SK-N-SH treated with all-trans-retinoic acid at 6 μM for 48 hours (cell line): ENCODE measurements at regions not wholly inside any gene's neighbourhood (a gene's known extent, or its start where the extent isn't known, plus 50 kb on each side); places are given as distances from the start of the nearest gene placed in this dataset.
A peak's percentile ranks its signal among the peaks of the same experiment; 100 is the strongest.

Experiments used
- ATAC-seq: fragments of 200-7000 bp; cut with Tn5 transposase; 3 replicates; pipeline ENCODE4 v1.9.1; 2020; ENCODE audit warnings: mild to moderate bottlenecking, moderate library complexity
- BACH2 ChIP-seq: fragments of 250-450 bp; sonication (Bioruptor Pico); IDR thresholded peaks from 2 replicates; pipeline ENCODE4 v1.9.0; 2021; ENCODE audit warnings: mild to moderate bottlenecking, borderline replicate concordance
- CSRNP3 ChIP-seq: fragments of 250-450 bp; sonication (Bioruptor Pico); IDR thresholded peaks from 2 replicates; pipeline ENCODE4 v1.5.1; 2021; ENCODE audit warnings: mild to moderate bottlenecking, moderate library complexity
- ESRRG ChIP-seq: fragments of 250-450 bp; sonication (Bioruptor Pico); IDR thresholded peaks from 2 replicates; pipeline ENCODE4 v1.6.1; 2021; ENCODE audit warnings: mild to moderate bottlenecking
- GLIS3 ChIP-seq: fragments of 250-450 bp; sonication (Bioruptor Pico); IDR thresholded peaks from 2 replicates; pipeline ENCODE4 v1.5.0; 2020; ENCODE audit warnings: mild to moderate bottlenecking, moderate library complexity
- OSR1 ChIP-seq: fragments of 250-450 bp; sonication (Bioruptor Pico); IDR thresholded peaks from 2 replicates; pipeline ENCODE4 v1.8.0; 2022; ENCODE audit warnings: moderate library complexity, mild to moderate bottlenecking, inconsistent platforms
- PPARA ChIP-seq: fragments of 250-450 bp; sonication (Bioruptor Pico); IDR thresholded peaks from 2 replicates; pipeline ENCODE4 v1.5.0; 2020; ENCODE audit warnings: mild to moderate bottlenecking, borderline replicate concordance
- RARB ChIP-seq: fragments of 250-450 bp; sonication (Bioruptor Pico); IDR thresholded peaks from 2 replicates; pipeline ENCODE4 v1.8.0; 2021; ENCODE audit warnings: mild to moderate bottlenecking, moderate library complexity
- SNAI2 ChIP-seq: fragments of 250-450 bp; sonication (Bioruptor Pico); IDR thresholded peaks from 2 replicates; pipeline ENCODE4 v1.5.0; 2020; ENCODE audit warnings: mild to moderate bottlenecking, moderate library complexity
- TCF4 ChIP-seq: fragments of 250-450 bp; sonication (Bioruptor Pico); IDR thresholded peaks from 2 replicates; pipeline ENCODE4 v1.8.0; 2021; ENCODE audit warnings: mild to moderate bottlenecking, moderate library complexity, borderline replicate concordance
- TOX ChIP-seq: fragments of 250-450 bp; sonication (Bioruptor Pico); IDR thresholded peaks from 2 replicates; pipeline ENCODE4 v1.8.0; 2021; ENCODE audit warnings: mild to moderate bottlenecking, moderate library complexity, borderline replicate concordance
- ZC3H10 ChIP-seq: fragments of 250-450 bp; sonication (Bioruptor Pico); IDR thresholded peaks from 2 replicates; pipeline ENCODE4 v1.5.1; 2021; ENCODE audit warnings: mild to moderate bottlenecking, moderate library complexity
- ZFP3 ChIP-seq: fragments of 250-450 bp; sonication (Bioruptor Pico); IDR thresholded peaks from 2 replicates; pipeline ENCODE4 v1.5.0; 2020; ENCODE audit warnings: mild to moderate bottlenecking, moderate library complexity
- ZFP30 ChIP-seq: fragments of 450-650 bp; formaldehyde crosslinking; IDR thresholded peaks from 2 replicates; pipeline ENCODE4 v1.5.0; 2022; ENCODE audit warnings: mild to moderate bottlenecking, moderate library complexity
- ZNF565 ChIP-seq: fragments of 450-650 bp; formaldehyde crosslinking; conservative IDR thresholded peaks from 2 replicates; pipeline ENCODE4 v1.5.0; 2020; ENCODE audit warnings: low read depth, mild to moderate bottlenecking, moderate library complexity
- ZNF70 ChIP-seq: fragments of 450-650 bp; formaldehyde crosslinking; IDR thresholded peaks from 2 replicates; pipeline ENCODE4 v1.5.0; 2020; ENCODE audit warnings: mild to moderate bottlenecking, moderate library complexity
- ZNF8 ChIP-seq: fragments of 450-650 bp; formaldehyde crosslinking; IDR thresholded peaks from 2 replicates; pipeline ENCODE4 v1.5.0; 2020; ENCODE audit warnings: mild to moderate bottlenecking, moderate library complexity
- TF ChIP-seq, protein P1 (sequence below): fragments of 250-450 bp; sonication (Bioruptor Pico); IDR thresholded peaks from 2 replicates; pipeline ENCODE4 v1.5.1; 2020; ENCODE audit warnings: low read depth, mild to moderate bottlenecking, moderate library complexity
- TF ChIP-seq, protein P2 (sequence below): fragments of 250-450 bp; sonication (Bioruptor Pico); IDR thresholded peaks from 2 replicates; pipeline ENCODE4 v1.5.0; 2020; ENCODE audit warnings: mild to moderate bottlenecking, moderate library complexity
- TF ChIP-seq, protein P3 (sequence below): fragments of 250-450 bp; sonication (Bioruptor Pico); IDR thresholded peaks from 2 replicates; pipeline ENCODE4 v1.8.0; 2020; ENCODE audit warnings: mild to moderate bottlenecking, moderate library complexity, borderline replicate concordance

DNA sequence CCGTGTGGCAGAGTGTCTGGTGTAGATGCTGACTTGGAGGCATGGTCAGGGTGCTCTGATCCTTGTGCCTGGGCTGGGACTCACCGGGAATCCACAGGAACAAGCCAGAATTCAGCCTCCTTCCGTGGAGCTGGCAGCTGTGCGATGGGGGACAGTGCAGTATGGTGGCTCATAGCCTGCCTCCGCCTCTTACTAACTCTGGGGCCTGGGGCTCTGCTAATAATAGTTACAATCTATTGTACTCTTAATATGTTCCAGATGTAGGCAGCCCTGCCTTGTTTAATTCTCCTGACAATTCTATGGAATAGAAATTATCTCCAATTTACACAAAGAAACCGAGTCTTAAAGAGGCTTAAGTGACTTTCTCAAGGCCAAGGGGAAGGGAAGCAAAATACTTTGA lies 77.6 kb downstream of the PCDH1 start:
- ATAC-seq: peak; percentile 84
- TF ChIP-seq TCF4 (CRISPR knock-in tag) (peak; percentile 90), OSR1 (CRISPR knock-in tag) (no peak), ZFP30 (CRISPR knock-in tag) (no peak), ZNF70 (CRISPR knock-in tag) (0 out of 2 replicates have a peak, but pooled peaks have one; percentile 11)

GRCh38 chr5:141799507-141800167 lies 78.6 kb downstream of the PCDH1 start:
- TF ChIP-seq, protein P1, sequence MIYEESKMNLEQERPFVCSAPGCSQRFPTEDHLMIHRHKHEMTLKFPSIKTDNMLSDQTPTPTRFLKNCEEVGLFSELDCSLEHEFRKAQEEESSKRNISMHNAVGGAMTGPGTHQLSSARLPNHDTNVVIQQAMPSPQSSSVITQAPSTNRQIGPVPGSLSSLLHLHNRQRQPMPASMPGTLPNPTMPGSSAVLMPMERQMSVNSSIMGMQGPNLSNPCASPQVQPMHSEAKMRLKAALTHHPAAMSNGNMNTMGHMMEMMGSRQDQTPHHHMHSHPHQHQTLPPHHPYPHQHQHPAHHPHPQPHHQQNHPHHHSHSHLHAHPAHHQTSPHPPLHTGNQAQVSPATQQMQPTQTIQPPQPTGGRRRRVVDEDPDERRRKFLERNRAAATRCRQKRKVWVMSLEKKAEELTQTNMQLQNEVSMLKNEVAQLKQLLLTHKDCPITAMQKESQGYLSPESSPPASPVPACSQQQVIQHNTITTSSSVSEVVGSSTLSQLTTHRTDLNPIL (CRISPR knock-in tag): no peak
- TF ChIP-seq GLIS3 (CRISPR knock-in tag) (no peak), BACH2 (no peak), TOX (CRISPR knock-in tag) (no peak), ZNF70 (CRISPR knock-in tag) (no peak), RARB (CRISPR knock-in tag) (no peak), SNAI2 (CRISPR knock-in tag) (no peak), TCF4 (CRISPR knock-in tag) (no peak), ZC3H10 (CRISPR knock-in tag) (no peak), CSRNP3 (CRISPR knock-in tag) (no peak), ZNF565 (no peak), ESRRG (no peak), PPARA (CRISPR knock-in tag) (no peak)
- TF ChIP-seq, protein P2, sequence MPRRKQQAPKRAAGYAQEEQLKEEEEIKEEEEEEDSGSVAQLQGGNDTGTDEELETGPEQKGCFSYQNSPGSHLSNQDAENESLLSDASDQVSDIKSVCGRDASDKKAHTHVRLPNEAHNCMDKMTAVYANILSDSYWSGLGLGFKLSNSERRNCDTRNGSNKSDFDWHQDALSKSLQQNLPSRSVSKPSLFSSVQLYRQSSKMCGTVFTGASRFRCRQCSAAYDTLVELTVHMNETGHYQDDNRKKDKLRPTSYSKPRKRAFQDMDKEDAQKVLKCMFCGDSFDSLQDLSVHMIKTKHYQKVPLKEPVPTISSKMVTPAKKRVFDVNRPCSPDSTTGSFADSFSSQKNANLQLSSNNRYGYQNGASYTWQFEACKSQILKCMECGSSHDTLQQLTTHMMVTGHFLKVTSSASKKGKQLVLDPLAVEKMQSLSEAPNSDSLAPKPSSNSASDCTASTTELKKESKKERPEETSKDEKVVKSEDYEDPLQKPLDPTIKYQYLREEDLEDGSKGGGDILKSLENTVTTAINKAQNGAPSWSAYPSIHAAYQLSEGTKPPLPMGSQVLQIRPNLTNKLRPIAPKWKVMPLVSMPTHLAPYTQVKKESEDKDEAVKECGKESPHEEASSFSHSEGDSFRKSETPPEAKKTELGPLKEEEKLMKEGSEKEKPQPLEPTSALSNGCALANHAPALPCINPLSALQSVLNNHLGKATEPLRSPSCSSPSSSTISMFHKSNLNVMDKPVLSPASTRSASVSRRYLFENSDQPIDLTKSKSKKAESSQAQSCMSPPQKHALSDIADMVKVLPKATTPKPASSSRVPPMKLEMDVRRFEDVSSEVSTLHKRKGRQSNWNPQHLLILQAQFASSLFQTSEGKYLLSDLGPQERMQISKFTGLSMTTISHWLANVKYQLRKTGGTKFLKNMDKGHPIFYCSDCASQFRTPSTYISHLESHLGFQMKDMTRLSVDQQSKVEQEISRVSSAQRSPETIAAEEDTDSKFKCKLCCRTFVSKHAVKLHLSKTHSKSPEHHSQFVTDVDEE (CRISPR knock-in tag): no peak
- ATAC-seq: no peak

DNA sequence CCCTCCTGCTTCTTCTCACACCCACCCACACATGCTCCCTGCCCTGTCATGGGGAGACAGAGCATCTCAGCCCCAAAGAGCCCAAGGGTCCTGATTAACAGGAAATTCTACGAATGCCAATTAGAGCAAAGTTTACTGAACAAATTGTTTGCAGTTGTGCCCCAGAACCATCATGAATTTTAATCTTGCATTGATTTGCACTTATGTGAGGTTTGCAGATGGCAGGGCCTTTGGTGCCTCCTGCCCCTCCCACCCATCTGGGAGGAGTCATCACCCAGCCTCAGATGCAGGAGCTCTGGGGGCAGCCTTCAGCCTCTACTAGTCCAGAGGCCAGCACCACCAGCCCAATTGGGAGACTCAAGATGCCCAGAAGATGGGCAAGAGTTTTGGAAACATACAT lies 80.8 kb downstream of the PCDH1 start:
- no peak for ATAC-seq
- TF ChIP-seq ZNF70 (CRISPR knock-in tag): no peak
- TF ChIP-seq, protein P2 (CRISPR knock-in tag): no peak
- TF ChIP-seq, protein P1 (CRISPR knock-in tag): no peak
- no peak for TF ChIP-seq ESRRG

DNA sequence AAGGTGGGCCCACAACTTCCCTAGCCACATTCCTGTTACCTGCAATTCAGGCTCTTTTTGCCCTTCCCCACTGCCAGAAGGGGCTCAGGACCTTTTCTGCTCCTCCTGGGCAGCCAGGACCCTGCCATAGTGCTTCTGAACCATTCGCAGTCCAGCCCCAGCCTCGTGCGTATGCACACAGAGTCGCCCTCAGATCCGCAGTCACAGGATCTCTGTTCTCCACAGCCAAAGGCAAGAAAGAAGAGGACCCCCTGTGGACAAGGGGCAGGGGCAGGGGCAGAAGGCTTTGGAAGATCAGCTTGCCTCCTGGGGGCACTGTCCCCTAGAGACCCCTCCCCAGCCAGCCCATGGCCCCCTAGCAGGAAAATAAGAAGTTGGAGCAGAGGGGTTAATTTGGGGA lies 82.8 kb downstream of the PCDH1 start:
- no peak for ATAC-seq
- TF ChIP-seq, protein P2 (CRISPR knock-in tag): no peak
- no peak for TF ChIP-seq TCF4 (CRISPR knock-in tag)
- no peak for TF ChIP-seq ZFP3
- TF ChIP-seq, protein P3, sequence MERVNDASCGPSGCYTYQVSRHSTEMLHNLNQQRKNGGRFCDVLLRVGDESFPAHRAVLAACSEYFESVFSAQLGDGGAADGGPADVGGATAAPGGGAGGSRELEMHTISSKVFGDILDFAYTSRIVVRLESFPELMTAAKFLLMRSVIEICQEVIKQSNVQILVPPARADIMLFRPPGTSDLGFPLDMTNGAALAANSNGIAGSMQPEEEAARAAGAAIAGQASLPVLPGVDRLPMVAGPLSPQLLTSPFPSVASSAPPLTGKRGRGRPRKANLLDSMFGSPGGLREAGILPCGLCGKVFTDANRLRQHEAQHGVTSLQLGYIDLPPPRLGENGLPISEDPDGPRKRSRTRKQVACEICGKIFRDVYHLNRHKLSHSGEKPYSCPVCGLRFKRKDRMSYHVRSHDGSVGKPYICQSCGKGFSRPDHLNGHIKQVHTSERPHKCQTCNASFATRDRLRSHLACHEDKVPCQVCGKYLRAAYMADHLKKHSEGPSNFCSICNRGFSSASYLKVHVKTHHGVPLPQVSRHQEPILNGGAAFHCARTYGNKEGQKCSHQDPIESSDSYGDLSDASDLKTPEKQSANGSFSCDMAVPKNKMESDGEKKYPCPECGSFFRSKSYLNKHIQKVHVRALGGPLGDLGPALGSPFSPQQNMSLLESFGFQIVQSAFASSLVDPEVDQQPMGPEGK (CRISPR knock-in tag): no peak
- no peak for TF ChIP-seq ZNF8 (CRISPR knock-in tag)
- no peak for TF ChIP-seq ZC3H10 (CRISPR knock-in tag)
- no peak for TF ChIP-seq PPARA (CRISPR knock-in tag)
